Choroid plexus epithelial cell (primary cell): ENCODE measurements at regions not wholly inside any gene's neighbourhood (a gene's known extent, or its start where the extent isn't known, plus 50 kb on each side); places are given as distances from the start of the nearest gene placed in this dataset.

ENCODE experiments used
- DNase-seq: peaks from one replicate; pipeline ENCODE4 v3.0.0-alpha.2; 2010; ENCODE audit warnings: low read depth
- H3K4me3 ChIP-seq: 2 replicates; pipeline ENCODE4 v1.5.1; 2011; ENCODE audit warnings: low read depth, mild to moderate bottlenecking, control low read depth, low read length, moderate library complexity
- CTCF ChIP-seq: conservative IDR thresholded peaks from 2 replicates; pipeline ENCODE4 v1.5.1; 2011; ENCODE audit warnings: low read depth, mild to moderate bottlenecking, control low read depth, inconsistent platforms, low read length, moderate library complexity

- TF ChIP-seq CTCF = no peak
- no peak overlapping the region for H3K4me3 ChIP-seq
- no peak for DNase-seq
These were observed 228.4 kb downstream of the DTHD1 start for GRCh38 chr4:36509845-36510244.

GRCh38 chr4:36511785-36512184 lies 230.4 kb downstream of the DTHD1 start:
- no peak for DNase-seq
- TF ChIP-seq CTCF = no peak
- H3K4me3 ChIP-seq = no peak overlapping the region

- no peak for DNase-seq
- TF ChIP-seq CTCF = no peak
- no peak overlapping the region for H3K4me3 ChIP-seq
These were observed 235.2 kb downstream of the DTHD1 start for GRCh38 chr4:36516522-36517095.

- DNase-seq = no peak
- no peak for TF ChIP-seq CTCF
These were observed 241.8 kb downstream of the DTHD1 start for GRCh38 chr4:36523182-36523581.

GRCh38 chr4:36532670-36533379 lies 251.4 kb downstream of the DTHD1 start:
- no peak for DNase-seq
- no peak for TF ChIP-seq CTCF

More at GRCh38 chr4:36523182-36523581, 241.8 kb downstream of the DTHD1 start:
- no peak overlapping the region for H3K4me3 ChIP-seq

GRCh38 chr4:36533944-36534343 lies 252.5 kb downstream of the DTHD1 start:
- no peak for DNase-seq
- TF ChIP-seq CTCF = no peak
- no peak overlapping the region for H3K4me3 ChIP-seq

More at GRCh38 chr4:36532670-36533379, 251.4 kb downstream of the DTHD1 start:
- H3K4me3 ChIP-seq = no peak overlapping the region

- DNase-seq = no peak
- H3K4me3 ChIP-seq = no peak overlapping the region
- TF ChIP-seq CTCF = no peak
These were observed 266.0 kb downstream of the DTHD1 start for GRCh38 chr4:36547383-36547782.
